22Rv1 (cell line): ENCODE measurements at regions not wholly inside any gene's neighbourhood (a gene's known extent, or its start where the extent isn't known, plus 50 kb on each side); places are given as distances from the start of the nearest gene placed in this dataset.
A peak's percentile ranks its signal among the peaks of the same experiment; 100 is the strongest.

Source experiments
- H3K27ac ChIP-seq: fragments of 450-650 bp; 2 replicates; pipeline ENCODE4 v1.5.1; 2017
- ZFX ChIP-seq: fragments of 450-650 bp; IDR thresholded peaks from 2 replicates; pipeline ENCODE4 v1.6.1; 2017; ENCODE audit warnings: antibody characterized with exemption, borderline replicate concordance
- TF ChIP-seq, protein P1 (sequence below): fragments of 450-650 bp; IDR thresholded peaks from 2 replicates; pipeline ENCODE4 v1.5.1; 2017; ENCODE audit warnings: mild to moderate bottlenecking

DNA sequence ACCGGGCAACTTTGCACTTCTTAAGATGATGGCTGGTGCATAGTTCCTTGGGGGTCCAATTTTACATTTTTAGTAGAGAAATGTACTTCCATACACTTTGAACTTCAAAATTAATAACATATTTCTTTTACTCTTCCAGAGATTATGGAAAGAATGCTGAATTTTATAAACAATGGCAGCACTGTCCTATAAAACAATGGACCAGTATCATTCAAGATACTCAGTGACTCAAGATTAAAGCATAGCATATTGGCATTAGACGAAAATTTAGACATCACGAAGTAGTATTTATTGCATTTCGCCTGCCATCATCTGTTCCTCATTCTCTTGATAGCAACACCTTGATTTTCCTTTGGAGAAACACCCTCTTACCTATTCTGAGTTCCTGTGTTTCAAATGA, 118.3 kb upstream of the ATF7IP start:
- TF ChIP-seq ZFX: no peak
- TF ChIP-seq, protein P1, sequence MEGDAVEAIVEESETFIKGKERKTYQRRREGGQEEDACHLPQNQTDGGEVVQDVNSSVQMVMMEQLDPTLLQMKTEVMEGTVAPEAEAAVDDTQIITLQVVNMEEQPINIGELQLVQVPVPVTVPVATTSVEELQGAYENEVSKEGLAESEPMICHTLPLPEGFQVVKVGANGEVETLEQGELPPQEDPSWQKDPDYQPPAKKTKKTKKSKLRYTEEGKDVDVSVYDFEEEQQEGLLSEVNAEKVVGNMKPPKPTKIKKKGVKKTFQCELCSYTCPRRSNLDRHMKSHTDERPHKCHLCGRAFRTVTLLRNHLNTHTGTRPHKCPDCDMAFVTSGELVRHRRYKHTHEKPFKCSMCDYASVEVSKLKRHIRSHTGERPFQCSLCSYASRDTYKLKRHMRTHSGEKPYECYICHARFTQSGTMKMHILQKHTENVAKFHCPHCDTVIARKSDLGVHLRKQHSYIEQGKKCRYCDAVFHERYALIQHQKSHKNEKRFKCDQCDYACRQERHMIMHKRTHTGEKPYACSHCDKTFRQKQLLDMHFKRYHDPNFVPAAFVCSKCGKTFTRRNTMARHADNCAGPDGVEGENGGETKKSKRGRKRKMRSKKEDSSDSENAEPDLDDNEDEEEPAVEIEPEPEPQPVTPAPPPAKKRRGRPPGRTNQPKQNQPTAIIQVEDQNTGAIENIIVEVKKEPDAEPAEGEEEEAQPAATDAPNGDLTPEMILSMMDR: no peak
- no peak overlapping the region for H3K27ac ChIP-seq

DNA sequence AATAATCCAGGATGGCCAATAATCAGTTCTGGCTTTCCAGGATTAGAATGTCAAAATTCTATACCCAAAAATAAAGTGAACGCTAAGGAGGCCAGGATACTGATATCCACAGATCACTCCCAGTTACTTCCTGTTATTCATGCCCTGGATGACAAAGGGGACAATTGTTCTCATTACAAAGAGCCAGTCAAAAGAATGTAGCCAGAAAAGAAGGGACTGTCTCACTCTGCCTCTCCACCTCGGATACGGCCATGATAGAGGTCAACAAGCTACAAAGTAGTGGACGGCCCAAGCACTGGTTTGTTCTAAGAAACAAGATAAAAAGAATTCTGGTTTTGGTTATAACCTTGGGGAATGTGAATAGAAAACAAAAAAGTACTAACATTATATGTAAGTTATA, 116.1 kb upstream of the ATF7IP start:
- no peak overlapping the region for H3K27ac ChIP-seq
- no peak for TF ChIP-seq ZFX
- TF ChIP-seq, protein P1: no peak

GRCh38 chr12:14252697-14253096, 112.8 kb upstream of the ATF7IP start:
- H3K27ac ChIP-seq: no peak overlapping the region
- TF ChIP-seq, protein P1: no peak
- TF ChIP-seq ZFX: no peak

GRCh38 chr12:14253496-14253895, 112.0 kb upstream of the ATF7IP start:
- H3K27ac ChIP-seq: no peak overlapping the region
- TF ChIP-seq, protein P1: no peak
- TF ChIP-seq ZFX: no peak

DNA sequence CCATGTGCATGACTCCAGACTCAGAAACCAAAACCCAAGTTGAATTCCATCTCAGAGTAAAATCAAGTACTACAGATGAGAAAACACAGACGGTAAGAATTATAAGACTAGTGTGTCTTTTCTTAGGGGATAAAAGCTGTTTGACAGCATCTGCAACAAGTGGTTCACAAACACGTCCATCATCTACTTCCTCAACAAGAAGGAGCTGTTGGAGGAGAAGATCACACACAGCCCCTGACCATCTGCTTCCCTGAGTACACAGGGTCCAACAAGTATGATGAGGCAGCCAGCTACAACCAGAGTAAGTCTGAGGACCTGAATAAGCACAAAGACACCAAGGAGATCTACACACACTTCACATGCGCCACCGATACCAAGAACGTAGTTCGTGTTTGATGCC, 110.7 kb upstream of the ATF7IP start:
- no peak for TF ChIP-seq ZFX
- TF ChIP-seq, protein P1: no peak
- H3K27ac ChIP-seq: no peak overlapping the region

- TF ChIP-seq ZFX: no peak
- TF ChIP-seq, protein P1: no peak
- H3K27ac ChIP-seq: peak overlapping the region; percentile 91
These were observed 109.4 kb upstream of the ATF7IP start for GRCh38 chr12:14256121-14256520.

GRCh38 chr12:14256555-14257169, 108.8 kb upstream of the ATF7IP start:
- peak overlapping the region; percentile 91 for H3K27ac ChIP-seq
- no peak for TF ChIP-seq ZFX
- TF ChIP-seq, protein P1: peak; percentile 95
